ENCODE measurements at regions not wholly inside any gene's neighbourhood (a gene's known extent, or its start where the extent isn't known, plus 50 kb on each side); places are given as distances from the start of the nearest gene placed in this dataset.

- no peaks in the 10 kb centered on the region for H3K36me3 ChIP-seq
- no peaks in the 10 kb centered on the region for H3K4me1 ChIP-seq
- no peaks in the 10 kb centered on the region for H3K9me3 ChIP-seq
- ATAC-seq (no peak), DNase-seq (no peak)
- H3K27ac ChIP-seq = no peak overlapping the region
- intact Hi-C loops (cut with DNase I) = no loop called here
- H3K4me3 ChIP-seq = no peak overlapping the region
- H3K27me3 ChIP-seq = no peaks in the 10 kb centered on the region
- TF ChIP-seq, protein P1, sequence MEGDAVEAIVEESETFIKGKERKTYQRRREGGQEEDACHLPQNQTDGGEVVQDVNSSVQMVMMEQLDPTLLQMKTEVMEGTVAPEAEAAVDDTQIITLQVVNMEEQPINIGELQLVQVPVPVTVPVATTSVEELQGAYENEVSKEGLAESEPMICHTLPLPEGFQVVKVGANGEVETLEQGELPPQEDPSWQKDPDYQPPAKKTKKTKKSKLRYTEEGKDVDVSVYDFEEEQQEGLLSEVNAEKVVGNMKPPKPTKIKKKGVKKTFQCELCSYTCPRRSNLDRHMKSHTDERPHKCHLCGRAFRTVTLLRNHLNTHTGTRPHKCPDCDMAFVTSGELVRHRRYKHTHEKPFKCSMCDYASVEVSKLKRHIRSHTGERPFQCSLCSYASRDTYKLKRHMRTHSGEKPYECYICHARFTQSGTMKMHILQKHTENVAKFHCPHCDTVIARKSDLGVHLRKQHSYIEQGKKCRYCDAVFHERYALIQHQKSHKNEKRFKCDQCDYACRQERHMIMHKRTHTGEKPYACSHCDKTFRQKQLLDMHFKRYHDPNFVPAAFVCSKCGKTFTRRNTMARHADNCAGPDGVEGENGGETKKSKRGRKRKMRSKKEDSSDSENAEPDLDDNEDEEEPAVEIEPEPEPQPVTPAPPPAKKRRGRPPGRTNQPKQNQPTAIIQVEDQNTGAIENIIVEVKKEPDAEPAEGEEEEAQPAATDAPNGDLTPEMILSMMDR (IDR thresholded peaks at IDR 0.05) = no peak
These were observed 620.2 kb downstream of the ANKRD7 start for GRCh38 chr7:118844748-118845147.

DNA sequence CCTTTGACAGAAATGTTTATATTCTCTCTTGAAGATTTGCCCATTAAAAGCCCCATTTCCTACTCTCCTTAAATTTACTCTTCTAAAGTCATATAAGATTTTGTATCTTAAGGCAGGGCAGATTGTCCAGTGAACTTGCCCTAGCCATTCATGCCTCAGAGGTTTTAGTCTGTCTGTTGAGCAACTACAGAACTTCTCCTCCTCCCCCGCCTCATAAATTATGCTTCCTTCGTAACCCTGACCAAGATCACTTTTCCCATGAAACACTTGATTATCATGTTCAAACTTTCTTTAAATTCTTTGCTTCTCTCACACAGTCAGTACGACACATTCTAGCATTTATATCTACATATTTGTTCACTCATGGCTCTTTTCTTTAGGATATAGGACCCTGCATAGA, 621.3 kb downstream of the ANKRD7 start:
- ATAC-seq (no peak), DNase-seq (no peak)
- Histone ChIP-seq H3K9me3 (no peaks in the 10 kb centered on the region), H3K27me3 (no peaks in the 10 kb centered on the region), H3K4me1 (no peaks in the 10 kb centered on the region), H3K36me3 (no peaks in the 10 kb centered on the region), H3K27ac (no peak overlapping the region), H3K4me3 (no peak overlapping the region)
- intact Hi-C loops (cut with DNase I) = no loop called here
- TF ChIP-seq, protein P1 (IDR thresholded peaks at IDR 0.05) = no peak

- Histone ChIP-seq H3K27ac (no peak overlapping the region), H3K4me1 (no peaks in the 10 kb centered on the region), H3K27me3 (no peaks in the 10 kb centered on the region), H3K36me3 (no peaks in the 10 kb centered on the region), H3K4me3 (no peak overlapping the region), H3K9me3 (no peaks in the 10 kb centered on the region)
- no peak for ATAC-seq
- TF ChIP-seq, protein P1 (IDR thresholded peaks at IDR 0.05) = no peak
- intact Hi-C loops (cut with DNase I) = no loop called here
- no peak for DNase-seq
These were observed 622.5 kb downstream of the ANKRD7 start for GRCh38 chr7:118846977-118847376.

GRCh38 chr7:118855290-118855689, 630.8 kb downstream of the ANKRD7 start:
- H3K9me3 ChIP-seq = peaks cover 0 to 4% of the 10 kb centered on the region in 2 donors
- peak in 1 of 4 donors; percentile 20 for DNase-seq
- no peak overlapping the region for H3K27ac ChIP-seq
- TF ChIP-seq, protein P1 (IDR thresholded peaks at IDR 0.05) = no peak
- no peaks in the 10 kb centered on the region for H3K4me1 ChIP-seq
- ATAC-seq = no peak
- intact Hi-C loops (cut with DNase I) = no loop called here
- no peak overlapping the region for H3K4me3 ChIP-seq
- H3K36me3 ChIP-seq = no peaks in the 10 kb centered on the region
- no peaks in the 10 kb centered on the region for H3K27me3 ChIP-seq

DNA sequence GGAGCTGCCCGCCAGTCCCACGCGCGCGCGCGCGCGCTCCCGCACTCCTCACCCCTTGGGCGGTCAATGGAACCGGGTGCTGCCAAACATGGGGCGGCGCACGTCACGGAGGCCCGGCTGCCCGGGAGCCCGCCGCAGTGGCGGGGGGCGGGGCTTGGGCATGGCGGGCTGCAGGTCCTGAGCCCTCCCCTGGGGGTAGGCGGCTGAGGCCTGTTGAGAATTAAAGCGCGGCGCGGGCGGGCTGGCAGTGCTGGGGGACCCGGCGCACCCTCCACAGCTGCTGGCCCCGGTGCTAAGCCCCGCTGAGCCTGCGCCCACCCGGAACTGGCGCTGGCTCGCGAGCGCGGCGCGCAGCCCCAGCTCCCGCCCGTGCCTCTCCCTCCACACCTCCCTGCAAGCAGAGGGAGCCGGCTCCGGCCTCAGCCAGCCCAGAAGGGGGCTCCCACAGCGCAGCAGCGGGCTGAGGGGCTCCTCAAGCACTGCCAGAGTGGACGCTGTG, 634.2 kb downstream of the ANKRD7 start:
- Histone ChIP-seq H3K9me3 (peaks cover 0 to 4% of the 10 kb centered on the region in 2 donors), H3K4me3 (no peak overlapping the region), H3K36me3 (no peaks in the 10 kb centered on the region), H3K27me3 (no peaks in the 10 kb centered on the region), H3K27ac (no peak overlapping the region), H3K4me1 (no peaks in the 10 kb centered on the region)
- TF ChIP-seq, protein P1 (IDR thresholded peaks at IDR 0.05) = no peak
- DNase-seq (peak in 2 of 4 donors; percentile 44 to 67), ATAC-seq (peak; percentile 47)
- intact Hi-C loops (cut with DNase I) = no loop called here
